H1 (cell line): ENCODE measurements at regions not wholly inside any gene's neighbourhood (a gene's known extent, or its start where the extent isn't known, plus 50 kb on each side); places are given as distances from the start of the nearest gene placed in this dataset.
A peak's percentile ranks its signal among the peaks of the same experiment; 100 is the strongest.

Experiments
- CTCF ChIA-PET: fragments of 300-600 bp; sonication (Branson Sonifier 250); formaldehyde crosslinking; loops from one replicate; lab custom pipeline; 2021; ENCODE audit not compliant: partially characterized antibody; lab: Charles Lee
- POLR2A ChIA-PET: fragments of 300-600 bp; sonication (Branson Sonifier 250); formaldehyde crosslinking; loops from one replicate; lab custom pipeline; 2021; ENCODE audit warnings: inconsistent platforms; ENCODE audit not compliant: partially characterized antibody; lab: Charles Lee
- DNase-seq, 2 experiments: peaks; one replicate each; pipeline versions ENCODE4 v3.0.0 to v3.0.0-alpha.2; 2010 to 2022; ENCODE audit warnings: low spot score in 2 of 2, low read depth in 1 of 2, mixed read lengths in 1 of 2
- FAIRE-seq: peaks from 2 replicates; lab custom pipeline; 2011; peaks lifted over from hg19 to GRCh38; lab: Jason Lieb, UNC
- H2AFZ ChIP-seq: 2 replicates; pipeline ENCODE4 v1.8.1; 2012; ENCODE audit warnings: low read length, inconsistent platforms
- H2AK5ac ChIP-seq: 2 replicates; pipeline ENCODE4 v1.6.1; 2013; ENCODE audit warnings: low read depth, low read length
- H2BK120ac ChIP-seq: replicated peaks from 2 replicates; pipeline ENCODE3; 2013; ENCODE audit warnings: low read depth, low read length, inconsistent platforms
- H2BK12ac ChIP-seq: 2 replicates; pipeline ENCODE4 v1.6.1; 2013; ENCODE audit warnings: low read depth, low read length
- H2BK15ac ChIP-seq: 2 replicates; pipeline ENCODE4 v1.6.1; 2013; ENCODE audit warnings: low read length
- H2BK20ac ChIP-seq: 2 replicates; pipeline ENCODE4 v1.6.1; 2013; ENCODE audit warnings: low read length
- H2BK5ac ChIP-seq: 2 replicates; pipeline ENCODE4 v1.6.1; 2013; ENCODE audit warnings: low read depth, low read length
- H3K14ac ChIP-seq: 2 replicates; pipeline ENCODE4 v1.6.1; 2013; ENCODE audit warnings: inconsistent platforms; ENCODE audit not compliant: insufficient read length
- H3K18ac ChIP-seq: 2 replicates; pipeline ENCODE4 v1.6.1; 2013; ENCODE audit warnings: low read length; ENCODE audit errors: extremely low read depth
- H3K23ac ChIP-seq: 2 replicates; pipeline ENCODE4 v1.6.1; 2013; ENCODE audit warnings: inconsistent platforms; ENCODE audit not compliant: insufficient read length
- H3K23me2 ChIP-seq: 2 replicates; pipeline ENCODE4 v1.6.1; 2013; ENCODE audit warnings: low read depth, low read length
- H3K27ac ChIP-seq: 2 replicates; pipeline ENCODE4 v1.6.1; 2011; ENCODE audit warnings: low read depth, low read length, inconsistent platforms
- H3K27me3 ChIP-seq, 4 experiments: replicated peaks in 1 of 4; 1 replicate in 1 of 4; 2 replicates in 3 of 4; pipeline versions ENCODE4 v1.6.1 to v1.8.1; 2011 to 2013; ENCODE audit warnings: low read length in 3 of 4, mild to moderate bottlenecking in 3 of 4, inconsistent platforms in 2 of 4, mixed read lengths in 2 of 4, moderate library complexity in 1 of 4; ENCODE audit not compliant: control insufficient read depth in 3 of 4, insufficient read depth in 3 of 4; ENCODE audit errors: extremely low read depth in 1 of 4
- H3K36me3 ChIP-seq, 4 experiments: 2 replicates each; pipeline versions ENCODE4 v1.6.1 to v1.8.1; 2011 to 2013; ENCODE audit warnings: mild to moderate bottlenecking in 4 of 4, low read length in 3 of 4, moderate library complexity in 2 of 4, control low read depth in 1 of 4, inconsistent platforms in 1 of 4; ENCODE audit not compliant: insufficient read depth in 4 of 4, control insufficient read depth in 2 of 4
- H3K4ac ChIP-seq: replicated peaks from 2 replicates; pipeline ENCODE3; 2013; ENCODE audit warnings: low read length, low read depth, mixed read lengths, inconsistent platforms; ENCODE audit not compliant: insufficient read length
- H3K4me1 ChIP-seq, 4 experiments: replicated peaks in 1 of 4; 1 replicate in 1 of 4; 2 replicates in 3 of 4; pipeline versions ENCODE4 v1.6.1 to v1.8.1; 2011 to 2013; ENCODE audit warnings: low read length in 3 of 4, inconsistent platforms in 2 of 4, mixed read lengths in 1 of 4; ENCODE audit not compliant: insufficient read depth in 4 of 4, control insufficient read depth in 3 of 4
- H3K4me2 ChIP-seq, 2 experiments: 2 replicates each; pipeline versions ENCODE4 v1.6.1 to v1.8.1; 2011 to 2013; ENCODE audit warnings: low read depth in 2 of 2, low read length in 2 of 2, control low read depth in 1 of 2, inconsistent platforms in 1 of 2, mild to moderate bottlenecking in 1 of 2; ENCODE audit not compliant: insufficient read depth in 1 of 2
- H3K4me3 ChIP-seq, 4 experiments: fragments of 200-600, 300-600 bp in 1 of 4; sonication (generic), shearing (Covaris generic), sonication (Bioruptor Twin) in 1 of 4; 2 replicates each; pipeline versions ENCODE4 v1.5.1 to v1.8.1; 2011 to 2016; ENCODE audit warnings: low read length in 4 of 4, low read depth in 3 of 4, control low read depth in 2 of 4, inconsistent platforms in 2 of 4, mild to moderate bottlenecking in 2 of 4, mixed read lengths in 1 of 4, moderate library complexity in 1 of 4; ENCODE audit not compliant: insufficient read depth in 2 of 4; ENCODE audit errors: extremely low read depth in 1 of 4
- H3K56ac ChIP-seq: replicated peaks from 2 replicates; pipeline ENCODE3; 2013; ENCODE audit warnings: low read depth, mild to moderate bottlenecking, mixed read lengths, low read length, inconsistent platforms; ENCODE audit not compliant: insufficient read length
- H3K79me1 ChIP-seq: 2 replicates; pipeline ENCODE4 v1.6.1; 2013; ENCODE audit warnings: low read depth, low read length, control low read depth
- H3K79me2 ChIP-seq, 2 experiments: 2 replicates each; pipeline versions ENCODE4 v1.6.1 to v1.8.1; 2012 to 2013; ENCODE audit warnings: low read length in 2 of 2, mild to moderate bottlenecking in 2 of 2, inconsistent platforms in 1 of 2; ENCODE audit not compliant: insufficient read depth in 2 of 2, control insufficient read depth in 1 of 2
- H3K9ac ChIP-seq, 4 experiments: replicated peaks in 1 of 4; 1 replicate in 1 of 4; 2 replicates in 3 of 4; pipeline versions ENCODE4 v1.6.1 to v1.8.1; 2011 to 2013; ENCODE audit warnings: low read depth in 3 of 4, low read length in 3 of 4, control low read depth in 2 of 4, mild to moderate bottlenecking in 2 of 4, moderate library complexity in 2 of 4, inconsistent platforms in 1 of 4; ENCODE audit errors: extremely low read depth in 1 of 4
- H3K9me3 ChIP-seq, 2 experiments: 2 replicates each; pipeline versions ENCODE4 v1.6.1 to v1.8.1; 2012 to 2013; ENCODE audit warnings: mild to moderate bottlenecking in 2 of 2, moderate library complexity in 2 of 2, control low read depth in 1 of 2, inconsistent platforms in 1 of 2, low read depth in 1 of 2, low read length in 1 of 2, mixed read lengths in 1 of 2; ENCODE audit not compliant: insufficient read depth in 2 of 2
- H4K20me1 ChIP-seq, 2 experiments: replicated peaks in 1 of 2; 2 replicates each; pipeline versions ENCODE3 to v1.8.1; 2011 to 2013; ENCODE audit warnings: inconsistent platforms in 2 of 2, low read length in 2 of 2, mild to moderate bottlenecking in 1 of 2; ENCODE audit not compliant: insufficient read depth in 2 of 2, control insufficient read depth in 1 of 2
- H4K5ac ChIP-seq: 2 replicates; pipeline ENCODE4 v1.6.1; 2013; ENCODE audit warnings: low read length, low read depth, mixed read lengths, inconsistent platforms; ENCODE audit not compliant: insufficient read length
- H4K8ac ChIP-seq: 2 replicates; pipeline ENCODE4 v1.8.0; 2013; ENCODE audit warnings: mild to moderate bottlenecking, moderate library complexity, low read length, inconsistent platforms; ENCODE audit not compliant: insufficient read depth; ENCODE audit errors: extremely low read depth
- H4K91ac ChIP-seq: replicated peaks from 2 replicates; pipeline ENCODE3; 2013; ENCODE audit warnings: low read length, mixed read lengths, inconsistent platforms; ENCODE audit not compliant: insufficient read length
- BACH1 ChIP-seq: IDR thresholded peaks from 2 replicates; pipeline ENCODE4 v1.6.1; 2012; ENCODE audit warnings: low read length, improper control_type of control experiment
- BRCA1 ChIP-seq: IDR thresholded peaks from 2 replicates; pipeline ENCODE4 v1.6.1; 2012; ENCODE audit warnings: low read depth, low read length, improper control_type of control experiment
- CEBPB ChIP-seq: IDR thresholded peaks from 2 replicates; pipeline ENCODE4 v1.6.1; 2012; ENCODE audit warnings: low read depth, low read length
- CHD1 ChIP-seq: IDR thresholded peaks from 2 replicates; pipeline ENCODE4 v1.6.1; 2012; ENCODE audit warnings: low read depth, low read length, improper control_type of control experiment
- EGR1 ChIP-seq: IDR thresholded peaks from 2 replicates; pipeline ENCODE4 v1.6.1; 2011; ENCODE audit warnings: low read depth, low read length, borderline replicate concordance
- MAFK ChIP-seq: IDR thresholded peaks from 2 replicates; pipeline ENCODE4 v1.6.1; 2012; ENCODE audit warnings: low read depth, mild to moderate bottlenecking, improper control_type of control experiment, low read length
- POLR2AphosphoS5 ChIP-seq: IDR thresholded peaks from 2 replicates; pipeline ENCODE4 v1.6.1; 2011; ENCODE audit warnings: low read depth, low read length
- RAD21 ChIP-seq, 2 experiments: IDR thresholded peaks in 1 of 2; conservative IDR thresholded peaks in 1 of 2; 2 replicates each; pipeline ENCODE4 v1.6.1; 2011; ENCODE audit warnings: low read depth in 2 of 2, low read length in 2 of 2, improper control_type of control experiment in 1 of 2, inconsistent platforms in 1 of 2, mild to moderate bottlenecking in 1 of 2, moderate library complexity in 1 of 2
- SIN3A ChIP-seq, 2 experiments: IDR thresholded peaks in 1 of 2; conservative IDR thresholded peaks in 1 of 2; 2 replicates each; pipeline ENCODE4 v1.6.1; 2011 to 2012; ENCODE audit warnings: low read length in 2 of 2, improper control_type of control experiment in 1 of 2, low read depth in 1 of 2, mild to moderate bottlenecking in 1 of 2
- YY1 ChIP-seq: IDR thresholded peaks from 2 replicates; pipeline ENCODE4 v1.6.1; 2011; ENCODE audit warnings: low read depth, mild to moderate bottlenecking, low read length
- WGBS, 2 experiments: shearing (Covaris generic) in 1 of 2; methylation state at CpG; one replicate each; pipeline versions ENCODE4 v1.1.6 to v1.1.7; 2013 to 2015; ENCODE audit warnings: low lambda C conversion rate in 2 of 2, mixed read lengths in 2 of 2, inconsistent platforms in 1 of 2, low coverage in 1 of 2, missing lambda C conversion rate in 1 of 2; ENCODE audit not compliant: insufficient replicate concordance in 2 of 2, insufficient coverage in 1 of 2, insufficient read length in 1 of 2; ENCODE audit errors: extremely low coverage in 1 of 2, missing lambda C conversion rate in 1 of 2; 5-methylcytosine and 5-hydroxymethylcytosine counted together

DNA sequence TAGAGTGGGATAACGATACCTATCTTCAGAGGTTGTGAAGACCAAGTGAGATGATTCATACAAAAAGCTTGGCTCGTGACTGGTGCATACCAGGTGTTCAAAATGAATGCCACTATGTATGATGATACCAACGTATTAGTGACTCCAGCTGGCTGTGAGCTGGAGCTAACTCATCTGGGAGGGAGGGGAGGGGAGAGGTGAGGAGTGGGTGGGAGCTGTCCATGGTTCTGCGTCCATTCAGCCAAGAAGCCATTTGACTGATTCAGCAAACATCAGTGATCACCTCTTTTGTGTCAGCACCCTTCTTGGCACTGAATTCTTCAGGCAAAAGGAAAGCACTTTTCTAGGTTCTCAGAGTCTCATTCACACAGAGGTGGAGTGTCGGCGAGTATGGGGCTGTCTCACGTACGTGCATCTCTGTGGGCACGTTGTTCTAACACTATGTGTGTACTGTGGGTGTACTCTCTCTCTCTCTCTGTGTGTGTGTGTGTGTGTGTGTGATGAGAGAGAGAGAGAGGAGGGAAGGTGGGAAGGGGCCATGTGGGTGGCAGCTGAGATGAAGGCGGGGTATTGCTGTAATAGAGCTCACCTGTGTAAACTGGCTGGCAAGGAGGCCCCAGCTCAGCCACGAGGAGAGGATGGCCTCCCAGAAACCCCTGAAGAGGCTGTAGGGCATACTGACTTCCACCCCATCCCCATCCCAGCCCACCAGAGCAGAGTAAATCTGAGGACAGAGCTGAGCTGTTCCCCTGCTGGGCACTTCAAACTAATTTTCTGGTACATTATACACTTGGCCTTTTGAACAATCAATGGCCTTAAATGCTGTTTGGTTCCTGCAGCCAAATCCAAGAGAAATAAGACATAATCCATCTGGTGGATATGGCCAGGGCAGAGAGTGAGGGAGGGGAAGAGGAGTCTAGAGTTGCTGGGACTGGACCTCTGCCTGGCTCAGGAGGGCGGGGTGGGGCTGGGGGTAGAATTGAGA is 96.1 kb upstream of the THY1 start:
- FAIRE-seq = peak; percentile 93
- H2BK15ac ChIP-seq = no peak overlapping the region
- H3K56ac ChIP-seq = no peak overlapping the region
- 73% methylated on average over 12 of the region's 12 CpGs; no CpG with 5 or more reads in 1 of the 2 experiments for WGBS, 2 experiments
- no peak overlapping the region for H3K4ac ChIP-seq
- H3K36me3 ChIP-seq = no peaks in the 10 kb centered on the region
- H4K91ac ChIP-seq = no peak overlapping the region
- no peaks in the 10 kb centered on the region for H3K27me3 ChIP-seq
- TF ChIP-seq CEBPB (no peak), RAD21 (IDR thresholded peaks at IDR 0.05 in 1 of 2, conservative IDR thresholded peaks at IDR 0.05 in 1 of 2; ENCODE audit: low read depth in 2 of 2, low read length in 2 of 2) (0 out of 4 replicates have a peak, but pooled peaks of 1 of the 2 experiments have one; percentile 0), YY1 (peak; percentile 37; the same call in 1 of the 2 replicates), POLR2AphosphoS5 (no peak), MAFK (peak; percentile 85), SIN3A (conservative IDR thresholded peaks at IDR 0.05 in 1 of 2, IDR thresholded peaks at IDR 0.05 in 1 of 2; ENCODE audit: low read depth in 1 of 2, low read length in 2 of 2) (peak; percentile 85 to 94; a peak in 3 of 4 replicates), CHD1 (no peak), EGR1 (peak; percentile 99), BACH1 (peak; percentile 77), BRCA1 (no peak)
- TF ChIP-seq, all 59 proteins: peak for 6
- Histone ChIP-seq H4K5ac (no peak overlapping the region), H2AFZ (no peak overlapping the region), H2BK120ac (no peak overlapping the region), H3K23me2 (no peaks in the 10 kb centered on the region), H3K9me3 (no peaks in the 10 kb centered on the region), H4K8ac (no peak overlapping the region), H3K18ac (no peak overlapping the region), H3K27ac (no peak overlapping the region), H3K79me2 (no peaks in the 10 kb centered on the region), H3K23ac (no peak overlapping the region), H2AK5ac (no peak overlapping the region), H2BK20ac (no peak overlapping the region), H2BK5ac (no peak overlapping the region), H3K4me2 (no peak overlapping the region), H3K14ac (no peak overlapping the region), H4K20me1 (peaks cover 0 to 4% of the 10 kb centered on the region in 2 experiments), H3K4me3 (no peak overlapping the region), H2BK12ac (no peak overlapping the region), H3K9ac (no peak overlapping the region), H3K79me1 (no peaks in the 10 kb centered on the region), H3K4me1 (no peaks in the 10 kb centered on the region; a peak in 1 of 7 replicates)
- POLR2A ChIA-PET = no interaction called here
- CTCF ChIA-PET = interaction anchor here (0.6 to 3.3 kb wide), 14 partner anchors 14 to 464 kb away, joined by 3 to 20 read pairs (median 3); no protein-coding TSS in a partner anchor
- peak; percentile 25 to 65 for DNase-seq
